Uterus (tissue), 2 donors: ENCODE measurements at regions not wholly inside any gene's neighbourhood (a gene's known extent, or its start where the extent isn't known, plus 50 kb on each side); places are given as distances from the start of the nearest gene placed in this dataset.

Experiments
- CTCF ChIP-seq, 4 experiments: fragments of 200-600 bp in 2 of 4; fragments of 450-650 bp in 2 of 4; sonication (generic) in 2 of 4; IDR thresholded peaks; one replicate each; pipeline ENCODE4 v1.5.1; 2016 to 2019; ENCODE audit warnings: antibody characterized with exemption in 4 of 4, mild to moderate bottlenecking in 2 of 4, moderate library complexity in 1 of 4
- POLR2A ChIP-seq, 2 donors: fragments of 450-650 bp; IDR thresholded peaks; one replicate each; pipeline ENCODE4 v1.6.1; 2016; ENCODE audit warnings: antibody characterized with exemption in 2 of 2, mild to moderate bottlenecking in 1 of 2, moderate library complexity in 1 of 2

GRCh38 chr9:6090277-6091210 lies 75.1 kb upstream of the RANBP6 start:
- no peak for TF ChIP-seq CTCF (IDR thresholded peaks at IDR 0.05)
- no peak for TF ChIP-seq POLR2A (IDR thresholded peaks at IDR 0.05)
